IPS-20b (cell line): ENCODE measurements at regions not wholly inside any gene's neighbourhood (a gene's known extent, or its start where the extent isn't known, plus 50 kb on each side); places are given as distances from the start of the nearest gene placed in this dataset.
"Not testable (repeated sequence)": the region's sequence is repeated elsewhere in the genome, so short reads cannot be mapped to it uniquely, and the experiment has no call there.

Source experiments
- H3K27ac ChIP-seq: one replicate; pipeline ENCODE4 v1.5.1; 2013; ENCODE audit warnings: low read length
- H3K27me3 ChIP-seq: 2 replicates; pipeline ENCODE4 v1.6.1; 2013; ENCODE audit warnings: mild to moderate bottlenecking, low read length, inconsistent platforms; ENCODE audit not compliant: insufficient read depth
- H3K36me3 ChIP-seq: 2 replicates; pipeline ENCODE4 v1.6.1; 2013; ENCODE audit warnings: low read depth, mild to moderate bottlenecking, inconsistent platforms, low read length, moderate library complexity; ENCODE audit not compliant: insufficient read depth
- H3K4me1 ChIP-seq: 2 replicates; pipeline ENCODE4 v1.6.1; 2013; ENCODE audit warnings: mild to moderate bottlenecking, control low read depth, inconsistent platforms, low read length, moderate library complexity; ENCODE audit not compliant: insufficient read depth
- H3K4me3 ChIP-seq: 2 replicates; pipeline ENCODE4 v1.5.1; 2013; ENCODE audit warnings: mild to moderate bottlenecking, low read length, inconsistent platforms
- H3K9ac ChIP-seq: 2 replicates; pipeline ENCODE4 v1.6.1; 2013; ENCODE audit warnings: low read depth, mild to moderate bottlenecking, inconsistent platforms, low read length, moderate library complexity
- H3K9me3 ChIP-seq: 2 replicates; pipeline ENCODE4 v1.6.1; 2013; ENCODE audit warnings: mild to moderate bottlenecking, low read depth, low read length, inconsistent platforms; ENCODE audit not compliant: insufficient read depth

DNA sequence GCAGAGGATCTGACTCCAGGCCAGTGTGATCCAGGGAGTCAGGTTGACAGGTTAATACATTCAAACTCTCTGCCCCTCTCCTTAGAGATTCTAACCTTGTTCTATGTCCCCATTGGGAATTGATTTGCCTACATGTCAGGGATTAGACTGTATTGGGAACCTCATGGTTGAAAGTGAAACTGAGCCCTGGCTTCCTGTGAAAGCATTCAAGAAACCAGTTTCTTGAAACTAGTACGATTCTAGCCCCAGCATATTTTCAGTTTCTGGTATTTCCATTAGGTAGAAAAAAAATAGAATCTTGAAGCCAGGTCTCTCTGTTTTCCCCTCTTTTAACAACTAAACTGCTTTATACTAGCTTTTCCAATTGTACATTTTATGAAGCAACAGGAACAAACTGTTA is 140.4 kb upstream of the ABI3BP start:
- H3K27ac ChIP-seq, result no peak overlapping the region
- H3K4me3 ChIP-seq, result no peak overlapping the region

GRCh38 chr3:101133197-101133596 is 140.0 kb upstream of the ABI3BP start:
- not testable (repeated sequence) for H3K9ac ChIP-seq, H3K4me3 ChIP-seq, H3K27ac ChIP-seq, H3K36me3 ChIP-seq, H3K9me3 ChIP-seq, H3K4me1 ChIP-seq, H3K27me3 ChIP-seq

More for the DNA sequence above, 140.4 kb upstream of the ABI3BP start:
- no peaks in the 10 kb centered on the region for H3K9me3 ChIP-seq
- H3K4me1 ChIP-seq, result no peaks in the 10 kb centered on the region
- H3K9ac ChIP-seq, result no peak overlapping the region
- H3K36me3 ChIP-seq, result no peaks in the 10 kb centered on the region
- no peaks in the 10 kb centered on the region for H3K27me3 ChIP-seq

GRCh38 chr3:101131767-101132166 is 138.5 kb upstream of the ABI3BP start:
- Histone ChIP-seq H3K9me3 (no peaks in the 10 kb centered on the region), H3K9ac (no peak overlapping the region), H3K36me3 (no peaks in the 10 kb centered on the region), H3K27ac (no peak overlapping the region), H3K4me3 (no peak overlapping the region), H3K4me1 (no peaks in the 10 kb centered on the region), H3K27me3 (no peaks in the 10 kb centered on the region)

DNA sequence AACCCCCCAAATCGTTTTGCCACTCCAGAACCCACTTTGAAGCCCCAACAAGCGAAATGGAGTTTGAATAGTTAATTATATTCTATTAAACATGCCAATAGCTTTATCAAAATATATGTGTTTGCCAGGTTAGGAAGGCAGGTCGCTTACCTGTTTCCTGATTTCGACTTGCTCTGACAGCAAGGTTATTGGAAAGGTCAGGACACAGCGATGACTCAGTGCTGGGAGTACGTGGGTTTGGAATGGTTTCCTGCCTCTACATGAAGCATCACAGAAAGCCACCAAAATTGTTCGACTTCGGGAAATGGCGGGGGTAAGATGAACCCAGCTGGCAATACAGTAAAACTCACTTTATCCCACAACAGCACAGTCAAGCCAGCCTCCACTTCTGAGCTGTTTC is 135.6 kb upstream of the ABI3BP start:
- no peak overlapping the region for H3K27ac ChIP-seq
- H3K36me3 ChIP-seq, result no peaks in the 10 kb centered on the region
- no peak overlapping the region for H3K4me3 ChIP-seq
- H3K27me3 ChIP-seq, result no peaks in the 10 kb centered on the region
- no peak overlapping the region for H3K9ac ChIP-seq
- H3K9me3 ChIP-seq, result no peaks in the 10 kb centered on the region
- H3K4me1 ChIP-seq, result no peaks in the 10 kb centered on the region

GRCh38 chr3:101128001-101128400 is 134.8 kb upstream of the ABI3BP start:
- Histone ChIP-seq H3K4me1 (no peaks in the 10 kb centered on the region), H3K9ac (no peak overlapping the region), H3K27ac (no peak overlapping the region), H3K9me3 (no peaks in the 10 kb centered on the region), H3K4me3 (no peak overlapping the region), H3K36me3 (no peaks in the 10 kb centered on the region), H3K27me3 (no peaks in the 10 kb centered on the region)

- no peaks in the 10 kb centered on the region for H3K36me3 ChIP-seq
- H3K27ac ChIP-seq, result no peak overlapping the region
- no peaks in the 10 kb centered on the region for H3K4me1 ChIP-seq
- no peaks in the 10 kb centered on the region for H3K27me3 ChIP-seq
- H3K9ac ChIP-seq, result no peak overlapping the region
- H3K4me3 ChIP-seq, result no peak overlapping the region
- H3K9me3 ChIP-seq, result no peaks in the 10 kb centered on the region
Measured at GRCh38 chr3:101124125-101124524, 130.9 kb upstream of the ABI3BP start.

- no peak overlapping the region for H3K9ac ChIP-seq
- no peak overlapping the region for H3K27ac ChIP-seq
- H3K9me3 ChIP-seq, result no peaks in the 10 kb centered on the region
- H3K4me3 ChIP-seq, result no peak overlapping the region
- no peaks in the 10 kb centered on the region for H3K27me3 ChIP-seq
- no peaks in the 10 kb centered on the region for H3K36me3 ChIP-seq
- H3K4me1 ChIP-seq, result no peaks in the 10 kb centered on the region
Measured at GRCh38 chr3:101123081-101123480, 129.9 kb upstream of the ABI3BP start.

- H3K9ac ChIP-seq, result no peak overlapping the region
- no peak overlapping the region for H3K4me3 ChIP-seq
- H3K4me1 ChIP-seq, result no peaks in the 10 kb centered on the region
- no peak overlapping the region for H3K27ac ChIP-seq
- no peaks in the 10 kb centered on the region for H3K27me3 ChIP-seq
- no peaks in the 10 kb centered on the region for H3K36me3 ChIP-seq
- no peaks in the 10 kb centered on the region for H3K9me3 ChIP-seq
Measured at GRCh38 chr3:101122681-101123080, 129.5 kb upstream of the ABI3BP start.

DNA sequence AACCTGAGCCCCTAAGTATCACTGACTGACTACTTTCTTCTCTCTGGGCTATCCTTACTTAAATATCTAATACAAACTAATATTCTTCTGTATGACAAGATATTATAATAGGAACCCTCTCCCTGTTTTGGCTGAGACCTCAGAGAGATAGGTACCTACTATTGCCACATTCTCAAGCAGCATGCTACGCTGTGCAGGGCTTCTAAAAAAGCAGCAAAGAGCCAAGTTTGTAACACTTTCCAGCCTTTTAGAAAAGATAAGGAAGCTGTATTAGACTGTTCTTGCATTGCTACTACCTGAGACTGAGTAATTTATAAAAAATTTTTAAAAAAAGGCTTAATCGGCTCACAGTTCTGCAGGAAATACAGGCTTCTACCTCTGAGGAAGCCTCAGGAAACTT is 126.8 kb upstream of the ABI3BP start:
- Histone ChIP-seq H3K36me3 (no peaks in the 10 kb centered on the region), H3K27me3 (no peaks in the 10 kb centered on the region), H3K9me3 (no peaks in the 10 kb centered on the region), H3K9ac (no peak overlapping the region), H3K27ac (no peak overlapping the region), H3K4me3 (no peak overlapping the region), H3K4me1 (no peaks in the 10 kb centered on the region)

- H3K4me1 ChIP-seq, result no peaks in the 10 kb centered on the region
- no peak overlapping the region for H3K27ac ChIP-seq
- no peaks in the 10 kb centered on the region for H3K9me3 ChIP-seq
- H3K4me3 ChIP-seq, result no peak overlapping the region
- no peaks in the 10 kb centered on the region for H3K36me3 ChIP-seq
- H3K9ac ChIP-seq, result no peak overlapping the region
- H3K27me3 ChIP-seq, result no peaks in the 10 kb centered on the region
Measured at GRCh38 chr3:101119535-101119934, 126.3 kb upstream of the ABI3BP start.

- no peaks in the 10 kb centered on the region for H3K27me3 ChIP-seq
- no peaks in the 10 kb centered on the region for H3K36me3 ChIP-seq
- H3K4me3 ChIP-seq, result no peak overlapping the region
- H3K9me3 ChIP-seq, result no peaks in the 10 kb centered on the region
- H3K27ac ChIP-seq, result no peak overlapping the region
- no peaks in the 10 kb centered on the region for H3K4me1 ChIP-seq
- no peak overlapping the region for H3K9ac ChIP-seq
Measured at GRCh38 chr3:101117980-101118379, 124.8 kb upstream of the ABI3BP start.

DNA sequence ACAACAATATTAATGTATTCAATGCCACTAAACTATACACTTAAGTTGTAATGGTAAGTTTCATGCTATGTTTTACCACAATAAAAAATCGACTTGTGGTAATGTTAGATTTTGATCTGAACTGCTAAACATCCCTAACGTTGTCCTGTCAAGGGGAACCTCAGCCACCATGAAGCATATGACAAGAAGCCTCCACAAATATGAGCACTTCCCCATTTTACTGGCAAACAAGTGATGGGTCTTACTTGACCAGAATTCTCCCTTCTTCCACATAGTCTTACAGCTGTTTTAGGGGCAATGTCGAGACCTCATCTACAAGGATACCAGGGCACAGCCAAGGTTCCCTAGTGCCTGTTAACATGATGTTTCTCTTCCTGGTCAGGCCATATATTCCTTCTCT is 124.2 kb upstream of the ABI3BP start:
- H3K4me1 ChIP-seq, result no peaks in the 10 kb centered on the region
- H3K4me3 ChIP-seq, result no peak overlapping the region
- H3K9ac ChIP-seq, result no peak overlapping the region
- no peak overlapping the region for H3K27ac ChIP-seq
- no peaks in the 10 kb centered on the region for H3K9me3 ChIP-seq
- no peaks in the 10 kb centered on the region for H3K27me3 ChIP-seq
- no peaks in the 10 kb centered on the region for H3K36me3 ChIP-seq

DNA sequence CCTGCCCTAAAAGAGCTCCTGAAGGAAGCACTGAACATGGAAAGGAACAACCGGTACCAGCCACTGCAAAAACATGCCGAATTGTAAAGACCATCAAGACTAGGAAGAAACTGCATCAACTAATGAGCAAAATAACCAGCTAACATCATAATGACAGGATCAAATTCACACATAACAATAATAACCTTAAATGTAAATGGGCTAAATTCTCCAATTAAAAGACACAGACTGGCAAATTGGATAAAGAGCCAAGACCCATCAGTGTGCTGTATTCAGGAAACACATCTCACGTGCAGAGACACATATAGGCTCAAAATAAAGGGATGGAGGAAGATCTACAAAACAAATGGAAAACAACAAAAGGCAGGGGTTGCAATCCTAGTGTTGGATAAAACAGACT is 117.1 kb upstream of the ABI3BP start:
- H3K9ac ChIP-seq, H3K4me3 ChIP-seq, H3K4me1 ChIP-seq, H3K27ac ChIP-seq, H3K36me3 ChIP-seq, H3K27me3 ChIP-seq: not testable (repeated sequence)
- peaks cover 12% of the 10 kb centered on the region; the same call in 1 of the 2 replicates for H3K9me3 ChIP-seq
